Loucy (cell line): ENCODE measurements at regions not wholly inside any gene's neighbourhood (a gene's known extent, or its start where the extent isn't known, plus 50 kb on each side); places are given as distances from the start of the nearest gene placed in this dataset.
"Not testable (repeated sequence)": the region's sequence is repeated elsewhere in the genome, so short reads cannot be mapped to it uniquely, and the experiment has no call there.

Source experiments
- H2AFZ ChIP-seq: fragments of 200-600 bp; sonication (generic); 2 replicates; pipeline ENCODE4 v1.6.0; 2016; ENCODE audit warnings: antibody characterized with exemption, mild to moderate bottlenecking, low read length, moderate library complexity
- H3F3A ChIP-seq: fragments of 200-600 bp; 2 replicates; pipeline ENCODE4 v1.6.0; 2016; ENCODE audit warnings: antibody characterized with exemption, low read depth, mild to moderate bottlenecking
- H3K27me3 ChIP-seq: fragments of 200-600 bp; sonication (generic); 2 replicates; pipeline ENCODE4 v1.6.1; 2014; ENCODE audit warnings: low read length, mild to moderate bottlenecking; ENCODE audit not compliant: insufficient read depth, poor library complexity, severe bottlenecking
- H3K36me3 ChIP-seq: fragments of 200-600 bp; sonication (generic); 2 replicates; pipeline ENCODE4 v1.6.1; 2016; ENCODE audit warnings: low read length; ENCODE audit not compliant: insufficient read depth
- H3K4me1 ChIP-seq: fragments of 200-600 bp; sonication (generic); 2 replicates; pipeline ENCODE4 v1.5.1; 2014; ENCODE audit warnings: low read length, mild to moderate bottlenecking; ENCODE audit not compliant: insufficient read depth, poor library complexity, severe bottlenecking
- H3K4me2 ChIP-seq: fragments of 200-600 bp; sonication (generic); 2 replicates; pipeline ENCODE4 v1.6.0; 2014; ENCODE audit warnings: antibody characterized with exemption, low read length, low read depth, mild to moderate bottlenecking; ENCODE audit not compliant: poor library complexity, severe bottlenecking
- H3K4me3 ChIP-seq: fragments of 200-600 bp; sonication (generic); 2 replicates; pipeline ENCODE4 v1.5.1; 2014; ENCODE audit warnings: low read length, mild to moderate bottlenecking, mixed read lengths; ENCODE audit not compliant: poor library complexity, severe bottlenecking
- H3K79me2 ChIP-seq: fragments of 200-600 bp; sonication (generic); 2 replicates; pipeline ENCODE4 v1.6.1; 2014; ENCODE audit warnings: low read length; ENCODE audit not compliant: insufficient read depth
- H3K9ac ChIP-seq: fragments of 200-600 bp; sonication (generic); 2 replicates; pipeline ENCODE4 v1.6.0; 2014; ENCODE audit warnings: mild to moderate bottlenecking, low read depth, low read length, moderate library complexity; ENCODE audit not compliant: poor library complexity, severe bottlenecking
- H3K9me2 ChIP-seq: fragments of 200-600 bp; sonication (generic); replicated peaks from 2 replicates; pipeline ENCODE4 v1.6.1; 2016; ENCODE audit warnings: low read depth, low read length, mixed read lengths
- H3K9me3 ChIP-seq: fragments of 200-600 bp; sonication (generic); 2 replicates; pipeline ENCODE4 v1.6.1; 2014; ENCODE audit warnings: mild to moderate bottlenecking, antibody characterized with exemption, low read length, low read depth; ENCODE audit not compliant: insufficient read depth
- H4K20me1 ChIP-seq: fragments of 200-600 bp; sonication (generic); 2 replicates; pipeline ENCODE4 v1.6.0; 2014; ENCODE audit warnings: antibody characterized with exemption, low read length, mild to moderate bottlenecking; ENCODE audit not compliant: insufficient read depth, poor library complexity, severe bottlenecking
- CTCF ChIP-seq: fragments of 200-600 bp; sonication (generic); conservative IDR thresholded peaks from 2 replicates; pipeline ENCODE4 v1.5.1; 2014; ENCODE audit warnings: mild to moderate bottlenecking, antibody characterized with exemption, low read length
- EZH2phosphoT487 ChIP-seq: fragments of 200-600 bp; IDR thresholded peaks from 2 replicates; pipeline ENCODE4 v1.6.1; 2018; ENCODE audit warnings: antibody characterized with exemption, mild to moderate bottlenecking, moderate library complexity, borderline replicate concordance

- H3K4me2 ChIP-seq, result no peak overlapping the region
- no peaks in the 10 kb centered on the region for H3K79me2 ChIP-seq
- H3K4me1 ChIP-seq, result no peaks in the 10 kb centered on the region
- no peak overlapping the region for H3K9ac ChIP-seq
- H4K20me1 ChIP-seq, result no peaks in the 10 kb centered on the region
- no peaks in the 10 kb centered on the region for H3K36me3 ChIP-seq
- no peak overlapping the region for H3K4me3 ChIP-seq
- no peak overlapping the region for H2AFZ ChIP-seq
- TF ChIP-seq EZH2phosphoT487 (no peak), CTCF (no peak)
- no peaks in the 10 kb centered on the region for H3F3A ChIP-seq
- H3K9me2 ChIP-seq, result no peaks in the 10 kb centered on the region
- H3K27me3 ChIP-seq, result no peaks in the 10 kb centered on the region
- H3K9me3 ChIP-seq, result no peaks in the 10 kb centered on the region
Measured at GRCh38 chr18:45342653-45343052, 272.6 kb upstream of the SLC14A2 start.

- H3K9me2 ChIP-seq, result no peaks in the 10 kb centered on the region
- no peak overlapping the region for H3K4me2 ChIP-seq
- H3K4me1 ChIP-seq, result no peaks in the 10 kb centered on the region
- no peak overlapping the region for H3K9ac ChIP-seq
- H3K4me3 ChIP-seq, result no peak overlapping the region
- no peaks in the 10 kb centered on the region for H3K9me3 ChIP-seq
- no peaks in the 10 kb centered on the region for H4K20me1 ChIP-seq
- TF ChIP-seq EZH2phosphoT487, result no peak
- no peaks in the 10 kb centered on the region for H3K36me3 ChIP-seq
- no peak overlapping the region for H2AFZ ChIP-seq
- H3K27me3 ChIP-seq, result no peaks in the 10 kb centered on the region
- no peaks in the 10 kb centered on the region for H3K79me2 ChIP-seq
- H3F3A ChIP-seq, result no peaks in the 10 kb centered on the region
Measured at GRCh38 chr18:45343365-45343764, 271.9 kb upstream of the SLC14A2 start.

- not testable (repeated sequence) for H3F3A ChIP-seq
Measured at GRCh38 chr18:45344680-45345079, 270.6 kb upstream of the SLC14A2 start.

GRCh38 chr18:45349019-45349418 is 266.3 kb upstream of the SLC14A2 start:
- Histone ChIP-seq H4K20me1 (no peaks in the 10 kb centered on the region), H3K9me2 (no peaks in the 10 kb centered on the region), H3K9ac (no peak overlapping the region), H3K4me3 (no peak overlapping the region), H3K36me3 (no peaks in the 10 kb centered on the region), H3K4me2 (no peak overlapping the region), H3K27me3 (no peaks in the 10 kb centered on the region), H2AFZ (no peak overlapping the region), H3K9me3 (no peaks in the 10 kb centered on the region), H3K4me1 (no peaks in the 10 kb centered on the region), H3F3A (no peaks in the 10 kb centered on the region), H3K79me2 (no peaks in the 10 kb centered on the region)
- TF ChIP-seq CTCF (no peak), EZH2phosphoT487 (no peak)

More at GRCh38 chr18:45344680-45345079, 270.6 kb upstream of the SLC14A2 start:
- not testable (repeated sequence) for H2AFZ ChIP-seq, H3K9me3 ChIP-seq, H3K79me2 ChIP-seq, H3K4me2 ChIP-seq, H3K9me2 ChIP-seq, H3K4me3 ChIP-seq, H3K27me3 ChIP-seq, H3K9ac ChIP-seq, H3K36me3 ChIP-seq, H3K4me1 ChIP-seq, H4K20me1 ChIP-seq
